ENCODE measurements at regions not wholly inside any gene's neighbourhood (a gene's known extent, or its start where the extent isn't known, plus 50 kb on each side); places are given as distances from the start of the nearest gene placed in this dataset.
A peak's percentile ranks its signal among the peaks of the same experiment; 100 is the strongest.

- Histone ChIP-seq H3K4me1 (no peaks in the 10 kb centered on the region), H3K27ac (no peak overlapping the region), H3K4me3 (no peak overlapping the region), H3K36me3 (no peaks in the 10 kb centered on the region), H3K9me3 (no peaks in the 10 kb centered on the region), H3K27me3 (no peaks in the 10 kb centered on the region)
- TF ChIP-seq, protein P1, sequence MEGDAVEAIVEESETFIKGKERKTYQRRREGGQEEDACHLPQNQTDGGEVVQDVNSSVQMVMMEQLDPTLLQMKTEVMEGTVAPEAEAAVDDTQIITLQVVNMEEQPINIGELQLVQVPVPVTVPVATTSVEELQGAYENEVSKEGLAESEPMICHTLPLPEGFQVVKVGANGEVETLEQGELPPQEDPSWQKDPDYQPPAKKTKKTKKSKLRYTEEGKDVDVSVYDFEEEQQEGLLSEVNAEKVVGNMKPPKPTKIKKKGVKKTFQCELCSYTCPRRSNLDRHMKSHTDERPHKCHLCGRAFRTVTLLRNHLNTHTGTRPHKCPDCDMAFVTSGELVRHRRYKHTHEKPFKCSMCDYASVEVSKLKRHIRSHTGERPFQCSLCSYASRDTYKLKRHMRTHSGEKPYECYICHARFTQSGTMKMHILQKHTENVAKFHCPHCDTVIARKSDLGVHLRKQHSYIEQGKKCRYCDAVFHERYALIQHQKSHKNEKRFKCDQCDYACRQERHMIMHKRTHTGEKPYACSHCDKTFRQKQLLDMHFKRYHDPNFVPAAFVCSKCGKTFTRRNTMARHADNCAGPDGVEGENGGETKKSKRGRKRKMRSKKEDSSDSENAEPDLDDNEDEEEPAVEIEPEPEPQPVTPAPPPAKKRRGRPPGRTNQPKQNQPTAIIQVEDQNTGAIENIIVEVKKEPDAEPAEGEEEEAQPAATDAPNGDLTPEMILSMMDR (IDR thresholded peaks at IDR 0.05), result no peak
- no peak for TF ChIP-seq POLR2A (IDR thresholded peaks at IDR 0.05)
- DNase-seq, result no peak
- ATAC-seq, result peak in 1 of 4 donors; percentile 51
- intact Hi-C loops (cut with DNase I), result no loop called here
- 44% methylated on average over 2 of the region's 3 CpGs for WGBS (ENCODE audit: insufficient coverage, low coverage, low lambda C conversion rate, missing lambda C conversion rate)
Observed at GRCh38 chr9:38298904-38299303, 93.6 kb upstream of the ALDH1B1 start.

DNA sequence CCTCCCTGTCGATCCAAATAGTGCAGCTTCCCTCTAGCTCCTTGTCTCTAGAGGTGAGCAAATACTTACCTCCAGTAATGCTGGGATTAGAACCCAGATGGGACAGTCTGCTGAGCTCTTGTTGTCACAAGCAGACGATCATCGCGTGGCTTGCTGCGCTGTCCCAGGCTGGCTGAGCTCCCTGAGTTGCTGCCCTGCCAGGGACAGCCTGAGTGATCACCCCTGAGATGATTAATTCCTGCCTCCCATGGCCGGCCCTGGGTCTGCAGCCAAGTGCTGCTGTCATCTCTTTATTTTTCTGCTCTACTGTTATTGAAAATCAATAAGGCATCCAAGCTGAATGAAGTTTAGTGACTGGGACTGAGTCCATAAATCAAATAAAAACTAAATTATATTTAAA, 94.0 kb upstream of the ALDH1B1 start:
- Histone ChIP-seq H3K9me3 (no peaks in the 10 kb centered on the region), H3K4me1 (no peaks in the 10 kb centered on the region), H3K4me3 (no peak overlapping the region), H3K27me3 (no peaks in the 10 kb centered on the region), H3K27ac (no peak overlapping the region), H3K36me3 (no peaks in the 10 kb centered on the region)
- 26% methylated on average over 5 of the region's 6 CpGs for WGBS (ENCODE audit: insufficient coverage, low coverage, low lambda C conversion rate, missing lambda C conversion rate)
- no peak for TF ChIP-seq POLR2A (IDR thresholded peaks at IDR 0.05)
- TF ChIP-seq, protein P1 (IDR thresholded peaks at IDR 0.05), result peak in 1 of 4 donors; percentile 12
- intact Hi-C loops (cut with DNase I), result no loop called here
- ATAC-seq (peak; percentile 38 to 98 (median 72)), DNase-seq (peak in 1 of 3 donors; percentile 80)

- no peaks in the 10 kb centered on the region for H3K9me3 ChIP-seq
- no peaks in the 10 kb centered on the region for H3K27me3 ChIP-seq
- no peak for ATAC-seq
- H3K4me1 ChIP-seq, result no peaks in the 10 kb centered on the region
- H3K4me3 ChIP-seq, result no peak overlapping the region
- TF ChIP-seq, protein P1 (IDR thresholded peaks at IDR 0.05), result no peak
- no peak for TF ChIP-seq POLR2A (IDR thresholded peaks at IDR 0.05)
- no peak overlapping the region for H3K27ac ChIP-seq
- WGBS (ENCODE audit: insufficient coverage, low coverage, low lambda C conversion rate, missing lambda C conversion rate), result 57% methylated on average over 1 of the region's 1 CpG
- no peaks in the 10 kb centered on the region for H3K36me3 ChIP-seq
- no peak for DNase-seq
- intact Hi-C loops (cut with DNase I), result no loop called here
Observed at GRCh38 chr9:38296807-38297206, 95.7 kb upstream of the ALDH1B1 start.

DNA sequence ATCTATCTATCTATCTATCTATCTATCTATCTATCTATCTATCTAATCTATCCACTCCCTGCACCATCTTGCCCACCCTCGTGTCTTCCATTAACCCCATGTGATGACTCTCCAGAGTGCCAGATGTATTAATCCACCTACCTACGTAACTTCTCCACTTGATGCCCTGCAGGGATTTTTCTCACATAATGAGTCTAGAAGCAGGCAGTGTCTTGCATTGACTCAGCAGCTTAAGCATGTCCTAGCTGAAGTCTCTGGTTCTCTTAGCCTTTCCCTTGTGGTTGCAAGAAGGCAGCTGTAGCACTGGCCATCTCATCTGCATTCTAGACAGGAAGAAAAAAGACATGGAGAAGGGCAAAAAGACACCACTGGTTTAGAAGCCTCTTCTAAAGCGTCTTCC, 96.7 kb upstream of the ALDH1B1 start:
- no peaks in the 10 kb centered on the region for H3K9me3 ChIP-seq
- no peak for ATAC-seq
- no peak for TF ChIP-seq POLR2A (IDR thresholded peaks at IDR 0.05)
- TF ChIP-seq, protein P1 (IDR thresholded peaks at IDR 0.05), result no peak
- intact Hi-C loops (cut with DNase I), result no loop called here
- H3K4me1 ChIP-seq, result no peaks in the 10 kb centered on the region
- WGBS (ENCODE audit: insufficient coverage, low coverage, low lambda C conversion rate, missing lambda C conversion rate), result 71% methylated on average over 3 of the region's 3 CpGs
- no peak for DNase-seq
- no peaks in the 10 kb centered on the region for H3K27me3 ChIP-seq
- no peaks in the 10 kb centered on the region for H3K36me3 ChIP-seq
- no peak overlapping the region for H3K27ac ChIP-seq
- H3K4me3 ChIP-seq, result no peak overlapping the region

All from right lobe of liver (tissue), 6 donors.